BLaER1 treated with 17β-estradiol and CSF1 and Interleukin-3, amounts not matched to agents 10 nM and 100 nM (cell line): ENCODE measurements at regions not wholly inside any gene's neighbourhood (a gene's known extent, or its start where the extent isn't known, plus 50 kb on each side); places are given as distances from the start of the nearest gene placed in this dataset.
"Not testable (repeated sequence)": the region's sequence is repeated elsewhere in the genome, so short reads cannot be mapped to it uniquely, and the experiment has no call there.

Source experiments
- H3K27ac ChIP-seq, 11 experiments: shearing (Covaris generic); formaldehyde crosslinking; 2 replicates each; pipeline ENCODE4 v1.8.1; 2022
- H3K27me3 ChIP-seq, 11 experiments: shearing (Covaris generic); formaldehyde crosslinking; 2 replicates each; pipeline ENCODE4 v1.8.1; 2022
- H3K36me3 ChIP-seq, 11 experiments: shearing (Covaris generic); formaldehyde crosslinking; 2 replicates each; pipeline ENCODE4 v1.8.1; 2022
- H3K4me1 ChIP-seq, 10 experiments: shearing (Covaris generic); formaldehyde crosslinking; 2 replicates each; pipeline ENCODE4 v1.8.1; 2022
- H3K4me2 ChIP-seq, 11 experiments: shearing (Covaris generic); formaldehyde crosslinking; 2 replicates each; pipeline ENCODE4 v1.8.1; 2022
- H3K4me3 ChIP-seq, 10 experiments: shearing (Covaris generic); formaldehyde crosslinking; 2 replicates each; pipeline ENCODE4 v1.8.1; 2022
- H3K9ac ChIP-seq, 11 experiments: shearing (Covaris generic); formaldehyde crosslinking; 2 replicates each; pipeline ENCODE4 v1.8.1; 2022
- H3K9me3 ChIP-seq, 11 experiments: shearing (Covaris generic); formaldehyde crosslinking; replicated peaks in 1 of 11; 2 replicates each; pipeline ENCODE4 v1.8.1; 2022
- H4K20me1 ChIP-seq, 11 experiments: shearing (Covaris generic); formaldehyde crosslinking; 2 replicates each; pipeline ENCODE4 v1.8.1; 2022
- Cebpa-rat ChIP-seq, 11 experiments: shearing (Covaris generic); IDR thresholded peaks; 2 replicates each; pipeline ENCODE4 v1.8.1; 2022

GRCh38 chr5:92713826-92714225 is 867.2 kb downstream of the NR2F1-AS1 start:
- no peaks in the 10 kb centered on the region for H4K20me1 ChIP-seq
- no peaks in the 10 kb centered on the region for H3K9me3 ChIP-seq
- no peak for TF ChIP-seq Cebpa-rat (IDR thresholded peaks at IDR 0.05)
- no peak overlapping the region for H3K9ac ChIP-seq
- no peaks in the 10 kb centered on the region for H3K36me3 ChIP-seq
- H3K27ac ChIP-seq: no peak overlapping the region
- H3K27me3 ChIP-seq: no peaks in the 10 kb centered on the region
- H3K4me1 ChIP-seq: no peaks in the 10 kb centered on the region
- H3K4me2 ChIP-seq: no peak overlapping the region
- H3K4me3 ChIP-seq: no peak overlapping the region

DNA sequence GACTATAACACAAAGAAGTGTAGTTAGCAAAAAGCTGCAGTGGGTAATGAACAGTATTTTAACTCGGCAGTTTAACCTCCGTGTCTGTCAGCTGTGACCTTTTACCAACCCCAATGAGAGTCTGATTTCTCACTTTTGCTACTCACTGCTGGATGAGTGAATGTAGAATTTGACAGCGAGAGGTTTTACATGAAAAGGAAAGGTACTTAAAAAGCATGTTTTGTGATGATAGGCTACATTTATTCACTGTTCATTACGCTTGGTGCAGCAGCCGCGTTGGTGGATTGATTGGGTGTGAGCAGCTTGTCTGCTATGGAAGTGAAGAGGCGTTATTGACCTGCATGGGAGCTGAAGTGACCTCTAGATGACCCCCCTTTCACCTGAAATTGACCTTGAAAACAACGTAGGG is 867.7 kb downstream of the NR2F1-AS1 start:
- Histone ChIP-seq H3K27me3 (no peaks in the 10 kb centered on the region), H3K4me2 (no peak overlapping the region), H4K20me1 (no peaks in the 10 kb centered on the region), H3K9me3 (no peaks in the 10 kb centered on the region), H3K4me3 (no peak overlapping the region), H3K27ac (no peak overlapping the region), H3K9ac (no peak overlapping the region), H3K36me3 (no peaks in the 10 kb centered on the region), H3K4me1 (no peaks in the 10 kb centered on the region)
- TF ChIP-seq Cebpa-rat (IDR thresholded peaks at IDR 0.05): no peak

- no peaks in the 10 kb centered on the region for H4K20me1 ChIP-seq
- TF ChIP-seq Cebpa-rat (IDR thresholded peaks at IDR 0.05): no peak
- no peak overlapping the region for H3K4me3 ChIP-seq
- H3K27me3 ChIP-seq: no peaks in the 10 kb centered on the region
- H3K27ac ChIP-seq: no peak overlapping the region
- no peaks in the 10 kb centered on the region for H3K9me3 ChIP-seq
- H3K4me2 ChIP-seq: no peak overlapping the region
- H3K4me1 ChIP-seq: no peaks in the 10 kb centered on the region
- H3K36me3 ChIP-seq: no peaks in the 10 kb centered on the region
- no peak overlapping the region for H3K9ac ChIP-seq
Observed at GRCh38 chr5:92711956-92712355, 869.1 kb downstream of the NR2F1-AS1 start.

DNA sequence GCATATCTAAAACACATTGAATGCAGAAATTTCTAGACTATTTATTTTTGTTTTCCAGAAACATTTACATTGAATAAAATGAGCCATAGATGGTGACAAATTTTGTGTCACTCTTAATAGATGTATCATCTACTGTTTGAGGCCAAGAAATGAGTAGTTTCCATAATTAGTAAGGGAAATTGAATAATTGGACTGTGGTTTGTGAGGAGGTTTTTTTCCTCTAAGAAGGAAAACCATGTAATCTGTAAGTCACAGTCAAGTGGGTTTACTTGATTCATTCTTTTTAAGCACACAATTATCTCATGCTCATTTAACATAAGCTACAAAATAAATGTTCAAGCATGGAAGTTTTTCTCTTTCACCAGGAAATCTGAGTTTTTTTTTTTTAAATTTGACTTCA is 876.4 kb downstream of the NR2F1-AS1 start:
- no peaks in the 10 kb centered on the region for H3K27me3 ChIP-seq
- no peaks in the 10 kb centered on the region for H4K20me1 ChIP-seq
- no peaks in the 10 kb centered on the region; a peak in 1 of 20 replicates for H3K4me1 ChIP-seq
- no peak overlapping the region for H3K27ac ChIP-seq
- H3K36me3 ChIP-seq: no peaks in the 10 kb centered on the region
- no peak overlapping the region; a peak in 1 of 22 replicates for H3K4me2 ChIP-seq
- H3K9me3 ChIP-seq: no peaks in the 10 kb centered on the region
- H3K9ac ChIP-seq: no peak overlapping the region
- no peak for TF ChIP-seq Cebpa-rat (IDR thresholded peaks at IDR 0.05)
- H3K4me3 ChIP-seq: no peak overlapping the region

DNA sequence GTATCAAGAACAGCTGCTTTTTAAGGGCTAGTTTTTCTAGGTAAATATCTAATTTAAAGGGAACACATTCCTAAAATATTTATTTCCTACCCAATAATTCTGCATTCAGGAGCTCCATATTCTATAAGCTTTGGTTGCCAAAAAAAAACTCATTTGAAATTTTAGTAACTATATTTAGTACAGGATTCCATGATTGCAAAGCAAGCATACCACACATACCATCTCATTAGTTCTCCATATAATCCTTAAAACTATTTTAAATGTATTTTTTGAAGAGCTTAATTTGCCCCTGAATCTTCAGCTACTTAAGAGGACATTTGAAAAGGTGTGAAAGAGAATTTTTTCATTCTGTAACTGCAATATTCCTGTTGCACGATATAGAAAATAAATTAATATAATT is 877.0 kb downstream of the NR2F1-AS1 start:
- no peak for TF ChIP-seq Cebpa-rat (IDR thresholded peaks at IDR 0.05)
- no peaks in the 10 kb centered on the region for H3K9me3 ChIP-seq
- H3K27ac ChIP-seq: no peak overlapping the region
- no peak overlapping the region; a peak in 1 of 22 replicates for H3K4me2 ChIP-seq
- no peak overlapping the region for H3K9ac ChIP-seq
- H3K36me3 ChIP-seq: no peaks in the 10 kb centered on the region
- no peak overlapping the region for H3K4me3 ChIP-seq
- H3K4me1 ChIP-seq: no peaks in the 10 kb centered on the region; a peak in 1 of 20 replicates
- H3K27me3 ChIP-seq: no peaks in the 10 kb centered on the region
- no peaks in the 10 kb centered on the region for H4K20me1 ChIP-seq

GRCh38 chr5:92695123-92696003 is 885.7 kb downstream of the NR2F1-AS1 start:
- Histone ChIP-seq H3K36me3 (no peaks in the 10 kb centered on the region), H4K20me1 (no peaks in the 10 kb centered on the region), H3K9ac (no peak overlapping the region), H3K4me1 (no peaks in the 10 kb centered on the region), H3K9me3 (no peaks in the 10 kb centered on the region), H3K27me3 (no peaks in the 10 kb centered on the region), H3K4me2 (no peak overlapping the region), H3K27ac (no peak overlapping the region), H3K4me3 (no peak overlapping the region)
- no peak for TF ChIP-seq Cebpa-rat (IDR thresholded peaks at IDR 0.05)

- no peak for TF ChIP-seq Cebpa-rat (IDR thresholded peaks at IDR 0.05)
- no peak overlapping the region for H3K27ac ChIP-seq
- H3K4me1 ChIP-seq: no peaks in the 10 kb centered on the region
- no peak overlapping the region for H3K4me2 ChIP-seq
- no peaks in the 10 kb centered on the region for H3K27me3 ChIP-seq
- no peaks in the 10 kb centered on the region for H4K20me1 ChIP-seq
- no peak overlapping the region for H3K4me3 ChIP-seq
- 0 out of 22 replicates have a peak, but pooled peaks cover 0 to 4% (median 0%) of the 10 kb centered on the region in 11 experiments for H3K9me3 ChIP-seq
- H3K36me3 ChIP-seq: no peaks in the 10 kb centered on the region
- no peak overlapping the region for H3K9ac ChIP-seq
Observed at GRCh38 chr5:92694067-92694466, 887.0 kb downstream of the NR2F1-AS1 start.

- not testable (repeated sequence) for H3K4me1 ChIP-seq, H3K36me3 ChIP-seq, H3K9ac ChIP-seq, H3K27me3 ChIP-seq, H3K27ac ChIP-seq, H3K9me3 ChIP-seq, H3K4me3 ChIP-seq, H4K20me1 ChIP-seq, H3K4me2 ChIP-seq
Observed at GRCh38 chr5:92691955-92692354, 889.1 kb downstream of the NR2F1-AS1 start.

GRCh38 chr5:92687821-92688722 is 892.9 kb downstream of the NR2F1-AS1 start:
- no peak overlapping the region for H3K4me3 ChIP-seq
- H3K4me2 ChIP-seq: no peak overlapping the region

More at GRCh38 chr5:92687821-92688722, 892.9 kb downstream of the NR2F1-AS1 start:
- H3K27me3 ChIP-seq: no peaks in the 10 kb centered on the region
- H3K4me1 ChIP-seq: no peaks in the 10 kb centered on the region
- TF ChIP-seq Cebpa-rat (IDR thresholded peaks at IDR 0.05): no peak
- 0 out of 22 replicates have a peak, but pooled peaks cover 0 to 4% (median 0%) of the 10 kb centered on the region in 11 experiments for H3K9me3 ChIP-seq
- H3K36me3 ChIP-seq: no peaks in the 10 kb centered on the region
- no peak overlapping the region for H3K9ac ChIP-seq
- no peak overlapping the region for H3K27ac ChIP-seq
- no peaks in the 10 kb centered on the region for H4K20me1 ChIP-seq
